ENCODE measurements at regions not wholly inside any gene's neighbourhood (a gene's known extent, or its start where the extent isn't known, plus 50 kb on each side); places are given as distances from the start of the nearest gene placed in this dataset.

DNA sequence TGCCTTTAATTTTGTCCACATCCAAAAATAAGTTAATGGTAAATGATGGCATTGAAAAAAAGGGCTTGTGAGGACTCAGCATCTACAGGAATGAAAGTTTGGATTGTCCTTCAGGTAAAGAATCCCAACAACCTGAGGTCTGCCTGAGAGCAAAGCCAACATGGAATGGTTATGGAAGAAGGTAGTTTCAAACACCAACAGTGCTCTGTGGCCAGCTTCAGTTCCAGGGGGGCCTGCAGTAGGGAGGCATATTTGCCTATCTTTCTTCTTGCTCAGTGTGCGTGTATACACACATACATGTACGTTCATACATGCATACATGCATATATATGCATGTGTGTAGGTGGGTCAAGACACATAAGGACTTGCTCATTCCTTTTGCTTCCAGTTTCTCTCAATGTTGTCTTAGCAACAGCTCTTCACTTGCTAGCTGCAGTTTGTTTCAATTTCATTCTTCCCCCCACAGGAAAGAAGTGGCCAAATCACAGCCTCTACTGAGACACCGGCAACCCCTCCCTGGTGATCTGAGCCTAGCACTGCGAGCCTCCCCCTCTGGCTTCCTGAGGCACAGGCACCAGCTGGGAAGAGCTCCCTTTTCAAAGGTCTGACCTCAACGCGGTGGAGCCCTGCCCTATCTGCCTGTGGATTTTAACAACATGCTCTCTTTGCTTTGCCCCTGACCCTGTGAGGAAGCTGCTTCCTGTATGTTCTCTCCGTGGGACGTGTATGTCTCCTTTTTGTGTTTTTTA lies 146.2 kb downstream of the KLF13 start:
- Histone ChIP-seq H3K9me3 (ENCODE audit: low read length) (no peaks in the 10 kb centered on the region), H3K36me3 (ENCODE audit: insufficient read depth, low read length) (no peaks in the 10 kb centered on the region), H3K4me1 (ENCODE audit: insufficient read depth, low read length) (peaks cover 6% of the 10 kb centered on the region), H2AFZ (ENCODE audit: low read depth, low read length) (no peak overlapping the region), H3K27me3 (ENCODE audit: insufficient read depth, low read length) (no peaks in the 10 kb centered on the region), H3K4me3 (ENCODE audit: low read length) (no peak overlapping the region)

DNA sequence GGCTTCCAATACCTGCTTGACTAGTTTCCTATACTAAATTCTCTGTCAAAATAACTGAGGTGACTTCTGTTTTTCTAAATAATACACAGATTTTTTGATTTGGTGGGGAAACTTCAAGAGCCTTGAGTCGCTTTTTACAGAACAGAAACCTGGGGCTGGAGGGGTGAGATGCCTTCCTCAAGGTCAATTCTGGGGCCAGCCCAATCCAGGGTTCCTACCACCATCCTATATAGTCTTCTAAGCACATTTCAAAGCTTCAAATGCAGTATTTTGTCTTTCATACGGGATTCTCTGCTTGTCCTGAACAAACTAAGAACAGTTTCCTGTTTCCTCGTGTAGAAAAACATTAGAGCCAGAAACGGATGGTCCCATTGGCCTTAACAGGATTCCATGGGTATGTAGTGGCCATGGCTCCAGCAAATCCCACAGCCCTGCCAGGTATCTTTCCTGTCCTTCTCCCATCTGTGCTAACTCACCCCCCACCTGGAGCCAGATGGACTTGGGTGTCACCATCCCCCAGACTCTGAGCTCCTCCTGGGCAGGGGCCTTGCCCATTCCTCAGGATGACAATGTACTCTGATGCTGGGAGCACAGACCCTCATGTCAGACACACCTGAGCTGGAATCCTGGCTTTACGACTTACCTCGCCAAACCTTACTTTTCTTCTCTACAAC lies 146.9 kb downstream of the KLF13 start:
- Histone ChIP-seq H3K4me3 (ENCODE audit: low read length) (no peak overlapping the region), H3K9me3 (ENCODE audit: low read length) (no peaks in the 10 kb centered on the region), H2AFZ (ENCODE audit: low read depth, low read length) (no peak overlapping the region), H3K4me1 (ENCODE audit: insufficient read depth, low read length) (peaks cover 6% of the 10 kb centered on the region), H3K27me3 (ENCODE audit: insufficient read depth, low read length) (no peaks in the 10 kb centered on the region), H3K36me3 (ENCODE audit: insufficient read depth, low read length) (no peaks in the 10 kb centered on the region)

DNA sequence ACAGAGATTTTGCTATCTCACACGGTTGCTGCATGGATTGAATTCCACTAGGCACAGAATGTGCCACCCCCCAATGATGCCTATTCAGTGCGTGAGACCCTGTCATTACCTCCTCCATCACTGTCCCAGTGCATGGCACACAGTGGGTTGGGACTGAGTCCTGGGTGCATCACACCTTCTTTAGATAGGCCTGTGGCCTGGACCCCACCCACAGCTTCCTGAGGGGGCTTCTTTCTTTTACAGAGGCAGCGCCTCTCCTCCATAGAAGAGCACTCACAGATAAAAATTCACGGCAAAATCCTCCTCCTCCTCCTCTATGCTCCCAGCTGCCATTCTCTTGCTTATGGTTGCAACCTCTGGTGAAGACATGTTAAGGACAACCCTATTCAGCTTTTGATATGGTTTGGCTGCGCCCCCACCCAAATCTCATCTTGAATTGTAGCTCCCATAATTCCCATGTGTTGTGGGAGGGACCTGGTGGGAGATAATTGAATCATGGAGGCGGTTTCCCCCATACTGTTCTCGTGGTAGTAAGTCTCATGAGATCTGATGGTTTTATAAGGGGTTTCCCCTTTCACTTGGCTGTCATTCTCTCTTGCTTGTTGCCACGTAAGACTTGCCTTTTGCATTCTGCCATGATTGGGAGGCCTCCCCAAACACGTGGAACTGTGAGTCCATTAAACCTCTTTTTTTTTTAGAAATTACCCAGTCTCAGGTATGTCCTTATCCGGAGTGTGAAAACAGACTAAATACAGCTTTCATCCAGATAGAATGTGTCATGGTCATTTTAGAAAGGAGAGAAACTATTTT lies 147.6 kb downstream of the KLF13 start:
- no peaks in the 10 kb centered on the region for H3K36me3 ChIP-seq (ENCODE audit: insufficient read depth, low read length)

DNA sequence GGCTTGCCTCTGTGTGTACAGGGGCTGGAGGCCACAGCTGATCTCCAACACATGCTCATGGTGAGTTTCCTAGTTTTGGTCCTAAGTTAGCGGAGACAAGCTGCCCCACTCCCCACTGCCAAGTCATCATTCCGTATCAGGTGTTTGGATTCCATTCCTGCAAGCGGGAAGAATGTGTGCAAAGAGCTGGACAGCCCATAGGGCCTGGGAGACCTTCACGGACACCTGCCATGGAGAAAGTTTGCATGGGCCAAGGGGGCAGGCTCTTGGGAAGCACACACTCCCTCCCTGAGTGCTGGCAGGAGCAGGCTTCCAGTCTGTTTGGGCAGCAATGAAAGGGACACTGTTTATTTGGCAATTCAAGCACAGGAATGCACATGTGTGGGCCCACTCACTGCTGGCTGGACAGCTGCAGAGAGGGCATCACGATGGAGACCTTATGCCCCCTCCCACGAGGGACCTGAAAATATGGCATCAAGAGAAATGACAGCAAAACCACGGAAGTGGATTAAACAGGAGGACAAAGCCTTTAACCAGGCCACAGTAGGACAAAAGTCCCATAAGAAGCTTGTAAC lies 149.7 kb downstream of the KLF13 start:
- H3K36me3 ChIP-seq (ENCODE audit: insufficient read depth, low read length) = no peaks in the 10 kb centered on the region
- H2AFZ ChIP-seq (ENCODE audit: low read depth, low read length) = no peak overlapping the region
- no peaks in the 10 kb centered on the region for H3K27me3 ChIP-seq (ENCODE audit: insufficient read depth, low read length)
- H3K4me3 ChIP-seq (ENCODE audit: low read length) = no peak overlapping the region
- H3K9me3 ChIP-seq (ENCODE audit: low read length) = no peaks in the 10 kb centered on the region
- H3K4me1 ChIP-seq (ENCODE audit: insufficient read depth, low read length) = peaks cover 6% of the 10 kb centered on the region

More for the DNA sequence above, 147.6 kb downstream of the KLF13 start:
- no peaks in the 10 kb centered on the region for H3K9me3 ChIP-seq (ENCODE audit: low read length)
- no peaks in the 10 kb centered on the region for H3K27me3 ChIP-seq (ENCODE audit: insufficient read depth, low read length)
- H2AFZ ChIP-seq (ENCODE audit: low read depth, low read length) = no peak overlapping the region
- H3K4me1 ChIP-seq (ENCODE audit: insufficient read depth, low read length) = peaks cover 6% of the 10 kb centered on the region
- no peak overlapping the region for H3K4me3 ChIP-seq (ENCODE audit: low read length)

DNA sequence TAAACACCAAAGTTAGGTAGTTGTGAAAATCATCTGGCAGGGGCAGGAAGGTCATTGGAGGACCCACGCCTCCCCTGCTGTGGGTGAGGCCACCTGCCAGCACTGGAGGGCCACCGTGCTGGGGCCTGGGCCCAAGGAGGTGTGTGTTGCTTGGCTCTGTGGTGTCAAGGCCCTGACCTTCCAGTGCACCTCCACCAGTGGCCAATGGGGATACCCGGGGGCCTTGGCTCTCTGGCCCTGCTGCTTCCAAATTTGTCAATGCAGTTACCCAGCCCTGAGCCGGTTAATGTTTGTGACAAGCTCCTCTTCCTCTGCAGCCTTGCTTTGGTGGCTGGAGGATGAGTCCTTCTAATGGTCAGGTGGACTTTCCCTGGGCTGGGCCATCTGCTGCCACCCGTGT lies 150.2 kb downstream of the KLF13 start:
- Histone ChIP-seq H2AFZ (ENCODE audit: low read depth, low read length) (no peak overlapping the region), H3K4me3 (ENCODE audit: low read length) (no peak overlapping the region), H3K9me3 (ENCODE audit: low read length) (no peaks in the 10 kb centered on the region), H3K36me3 (ENCODE audit: insufficient read depth, low read length) (no peaks in the 10 kb centered on the region), H3K4me1 (ENCODE audit: insufficient read depth, low read length) (peaks cover 6% of the 10 kb centered on the region), H3K27me3 (ENCODE audit: insufficient read depth, low read length) (no peaks in the 10 kb centered on the region)

DNA sequence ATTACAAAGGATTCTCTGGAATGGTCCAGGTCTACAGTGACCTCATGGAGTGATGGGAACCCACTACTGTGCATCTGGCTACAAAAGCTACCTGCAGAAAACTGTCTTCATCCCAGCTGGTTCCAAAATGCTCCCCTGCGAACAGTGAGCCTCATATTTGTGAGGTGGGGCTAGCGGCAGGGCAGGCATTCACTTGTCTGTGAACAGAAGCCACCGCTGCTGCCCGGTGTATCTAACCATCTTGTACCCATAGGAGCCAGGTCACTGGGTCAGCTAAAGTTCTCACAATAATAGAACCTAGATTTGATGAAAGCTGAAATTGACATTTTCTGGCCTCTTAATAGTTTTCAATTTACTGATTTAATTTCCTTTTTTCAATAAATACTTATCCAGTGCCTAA lies 150.7 kb downstream of the KLF13 start:
- Histone ChIP-seq H3K4me3 (ENCODE audit: low read length) (no peak overlapping the region), H2AFZ (ENCODE audit: low read depth, low read length) (no peak overlapping the region), H3K4me1 (ENCODE audit: insufficient read depth, low read length) (peaks cover 6% of the 10 kb centered on the region), H3K36me3 (ENCODE audit: insufficient read depth, low read length) (no peaks in the 10 kb centered on the region), H3K27me3 (ENCODE audit: insufficient read depth, low read length) (no peaks in the 10 kb centered on the region), H3K9me3 (ENCODE audit: low read length) (no peaks in the 10 kb centered on the region)

DNA sequence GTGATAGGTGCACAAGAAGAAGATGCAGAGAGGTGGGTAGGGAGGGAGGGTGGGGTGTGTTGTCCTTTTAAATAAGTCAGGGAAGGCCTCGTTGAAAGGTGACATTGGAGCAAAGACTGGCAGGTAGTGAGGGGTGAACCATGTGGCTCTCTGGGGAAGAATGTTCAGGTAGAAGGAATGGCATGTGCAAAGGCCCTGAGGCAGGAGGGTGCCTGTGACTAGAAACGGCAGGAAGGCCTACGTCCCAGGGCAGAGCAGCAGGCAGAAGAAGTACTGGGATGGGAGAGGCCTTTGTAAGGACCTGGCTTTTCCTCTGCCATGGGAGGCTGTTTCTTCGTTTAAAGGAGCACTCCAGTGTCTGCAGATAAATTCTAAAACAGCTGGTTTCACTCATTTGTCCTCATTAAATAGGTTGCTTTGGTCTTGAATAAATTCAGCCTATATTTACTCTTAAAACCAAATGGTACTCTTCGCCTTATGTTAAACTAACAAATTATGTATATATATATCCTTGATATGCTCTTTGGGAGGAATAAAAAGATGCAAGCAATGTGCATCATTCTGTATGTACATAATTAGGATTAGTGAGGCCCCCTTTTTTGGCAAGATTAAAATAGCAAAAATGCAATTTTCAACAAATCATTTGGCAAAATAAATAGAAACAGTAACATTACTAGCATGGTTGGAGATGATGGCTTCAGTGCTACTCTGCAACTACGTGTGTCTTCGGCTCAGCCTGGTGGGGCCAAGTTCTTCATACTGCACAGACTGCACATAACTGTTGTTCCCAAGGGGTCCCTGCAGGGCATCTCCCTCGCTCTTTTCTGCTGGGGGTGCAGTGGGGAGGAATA lies 151.4 kb downstream of the KLF13 start:
- Histone ChIP-seq H3K4me1 (ENCODE audit: insufficient read depth, low read length) (peaks cover 1% of the 10 kb centered on the region), H3K36me3 (ENCODE audit: insufficient read depth, low read length) (no peaks in the 10 kb centered on the region), H3K9me3 (ENCODE audit: low read length) (no peaks in the 10 kb centered on the region), H3K4me3 (ENCODE audit: low read length) (no peak overlapping the region), H3K27me3 (ENCODE audit: insufficient read depth, low read length) (no peaks in the 10 kb centered on the region), H2AFZ (ENCODE audit: low read depth, low read length) (no peak overlapping the region)

DNA sequence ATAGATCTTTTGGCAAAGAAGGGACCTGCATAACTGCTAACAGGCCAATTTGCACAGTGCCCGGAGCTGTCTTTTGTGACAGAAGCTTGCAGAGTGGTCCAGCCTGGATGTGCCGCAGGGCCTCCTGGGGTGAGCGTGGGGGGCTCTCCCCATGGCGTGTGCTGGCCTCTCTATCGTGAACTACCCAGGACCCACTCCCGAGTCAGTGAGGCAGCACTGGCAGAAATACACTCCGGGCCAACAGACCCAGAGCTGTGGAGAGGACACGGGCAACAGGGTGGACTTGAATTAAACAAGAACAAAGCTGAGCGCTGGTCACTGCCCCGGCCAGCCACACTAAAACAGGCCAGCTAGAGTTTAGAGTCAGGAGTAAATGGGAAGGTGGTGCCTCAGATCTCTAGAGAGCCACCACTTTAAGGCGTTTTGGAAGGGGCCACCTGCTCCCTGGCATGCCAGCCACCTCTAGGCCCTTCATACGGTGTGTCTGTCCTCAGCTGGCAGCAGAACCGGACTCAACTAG lies 152.1 kb downstream of the KLF13 start:
- H3K4me1 ChIP-seq (ENCODE audit: insufficient read depth, low read length) = no peaks in the 10 kb centered on the region
- no peaks in the 10 kb centered on the region for H3K36me3 ChIP-seq (ENCODE audit: insufficient read depth, low read length)
- H3K4me3 ChIP-seq (ENCODE audit: low read length) = no peak overlapping the region
- no peaks in the 10 kb centered on the region for H3K27me3 ChIP-seq (ENCODE audit: insufficient read depth, low read length)
- no peak overlapping the region for H2AFZ ChIP-seq (ENCODE audit: low read depth, low read length)
- no peaks in the 10 kb centered on the region for H3K9me3 ChIP-seq (ENCODE audit: low read length)

DNA sequence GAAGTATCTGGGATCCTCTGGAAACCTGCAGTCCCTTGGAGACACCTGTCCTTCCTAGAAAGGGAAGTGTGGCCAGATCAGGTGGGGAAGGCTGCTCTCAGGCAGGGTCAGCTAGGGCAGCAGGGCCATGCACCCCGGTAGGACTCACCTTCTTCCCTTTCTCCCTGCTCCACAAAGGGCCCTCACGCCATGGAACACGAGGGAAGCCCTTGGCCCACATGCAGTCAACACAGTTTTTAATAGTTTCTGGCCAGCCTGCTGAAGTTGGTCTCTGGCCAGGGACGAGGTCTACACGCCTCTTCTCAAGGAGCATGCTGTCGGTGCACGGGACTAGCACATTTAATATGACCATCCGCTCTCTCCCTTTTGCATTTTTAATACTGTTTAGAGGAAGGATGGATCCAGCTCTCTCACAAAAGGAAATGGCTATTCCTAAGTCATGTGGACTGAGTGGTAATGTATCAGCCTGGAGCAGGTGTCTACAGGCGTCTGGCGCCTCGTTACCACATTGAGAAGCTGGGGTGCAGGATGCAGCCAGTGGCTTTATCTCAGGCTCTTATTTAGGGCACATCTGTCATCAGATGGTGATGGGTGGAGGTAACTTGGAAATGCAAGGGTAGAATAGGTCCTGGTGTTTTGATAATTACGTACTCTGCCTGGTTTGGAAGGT lies 153.9 kb downstream of the KLF13 start:
- Histone ChIP-seq H3K4me3 (ENCODE audit: low read length) (no peak overlapping the region), H2AFZ (ENCODE audit: low read depth, low read length) (no peak overlapping the region), H3K36me3 (ENCODE audit: insufficient read depth, low read length) (no peaks in the 10 kb centered on the region), H3K9me3 (ENCODE audit: low read length) (peaks cover 7% of the 10 kb centered on the region), H3K4me1 (ENCODE audit: insufficient read depth, low read length) (no peaks in the 10 kb centered on the region), H3K27me3 (ENCODE audit: insufficient read depth, low read length) (no peaks in the 10 kb centered on the region)

DNA sequence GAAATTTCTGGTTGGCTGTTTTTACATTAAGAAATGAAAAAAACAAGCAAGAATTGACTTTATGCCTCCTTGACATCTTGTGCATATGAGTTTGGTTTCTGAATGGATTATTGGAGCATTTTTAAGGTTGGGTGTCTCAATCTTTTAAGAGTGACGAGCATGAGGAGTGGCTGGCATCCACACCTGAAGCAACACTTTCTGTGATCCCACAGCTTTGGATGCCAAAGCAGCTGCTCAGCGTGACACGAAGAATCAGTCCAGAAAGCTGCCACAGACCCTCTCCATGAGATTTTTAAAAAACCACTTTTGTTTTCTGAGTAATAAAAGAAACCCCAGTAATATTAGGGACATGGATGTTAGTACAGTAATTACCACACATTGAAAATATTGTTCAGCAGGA lies 154.5 kb downstream of the KLF13 start:
- no peak overlapping the region for H2AFZ ChIP-seq (ENCODE audit: low read depth, low read length)
- H3K4me1 ChIP-seq (ENCODE audit: insufficient read depth, low read length) = peaks cover under 1% of the 10 kb centered on the region
- no peaks in the 10 kb centered on the region for H3K36me3 ChIP-seq (ENCODE audit: insufficient read depth, low read length)
- no peak overlapping the region for H3K4me3 ChIP-seq (ENCODE audit: low read length)
- H3K27me3 ChIP-seq (ENCODE audit: insufficient read depth, low read length) = no peaks in the 10 kb centered on the region
- peaks cover 7% of the 10 kb centered on the region for H3K9me3 ChIP-seq (ENCODE audit: low read length)

DNA sequence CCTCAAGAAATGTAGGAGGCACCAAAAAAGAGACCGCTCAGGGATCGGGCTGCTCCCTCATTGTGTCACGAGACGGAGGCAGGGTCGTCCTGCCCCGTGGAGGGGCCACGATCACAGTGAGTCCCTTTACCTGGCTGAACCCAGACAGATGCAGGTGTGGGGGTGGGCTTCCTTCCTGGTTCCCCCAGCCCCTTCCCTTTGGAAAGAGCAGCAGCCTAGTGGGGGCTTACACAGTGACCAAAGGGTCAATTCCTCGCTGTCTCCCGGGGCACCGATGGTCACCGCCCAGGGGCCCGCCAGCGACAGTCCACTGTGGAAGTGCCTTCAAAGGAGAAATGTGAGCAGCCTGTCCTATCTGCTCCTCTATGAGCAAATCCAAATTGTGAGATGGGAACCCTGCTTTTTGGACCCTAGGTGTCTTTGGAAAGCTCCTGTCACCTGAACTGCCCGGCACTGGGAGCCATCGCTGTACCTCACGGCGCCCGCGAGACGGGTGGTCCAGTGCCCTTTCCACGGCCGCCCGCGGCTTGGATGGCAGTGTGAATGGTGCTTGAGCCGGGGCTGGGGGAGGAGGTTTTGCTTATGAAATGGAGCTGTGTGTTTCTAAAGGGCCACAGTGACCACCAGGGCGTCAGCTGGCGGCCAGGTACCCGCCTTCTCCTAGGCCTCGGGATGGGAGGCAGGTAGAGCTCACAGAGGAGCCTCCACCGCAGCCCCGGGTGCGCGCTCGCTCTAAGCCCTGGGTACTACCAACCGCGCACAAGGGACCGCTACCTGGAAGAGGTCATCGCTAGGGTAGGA lies 155.7 kb downstream of the KLF13 start:
- H3K36me3 ChIP-seq (ENCODE audit: insufficient read depth, low read length) = no peaks in the 10 kb centered on the region
- H3K4me1 ChIP-seq (ENCODE audit: insufficient read depth, low read length) = peaks cover 7% of the 10 kb centered on the region
- H2AFZ ChIP-seq (ENCODE audit: low read depth, low read length) = no peak overlapping the region
- H3K4me3 ChIP-seq (ENCODE audit: low read length) = no peak overlapping the region
- peaks cover 7% of the 10 kb centered on the region for H3K9me3 ChIP-seq (ENCODE audit: low read length)
- H3K27me3 ChIP-seq (ENCODE audit: insufficient read depth, low read length) = no peaks in the 10 kb centered on the region
